Loucy (cell line): ENCODE measurements at regions not wholly inside any gene's neighbourhood (a gene's known extent, or its start where the extent isn't known, plus 50 kb on each side); places are given as distances from the start of the nearest gene placed in this dataset.

Experiments used
- H2AFZ ChIP-seq: fragments of 200-600 bp; sonication (generic); 2 replicates; pipeline ENCODE4 v1.6.0; 2016; ENCODE audit warnings: antibody characterized with exemption, mild to moderate bottlenecking, low read length, moderate library complexity
- H3F3A ChIP-seq: fragments of 200-600 bp; 2 replicates; pipeline ENCODE4 v1.6.0; 2016; ENCODE audit warnings: antibody characterized with exemption, low read depth, mild to moderate bottlenecking
- H3K27me3 ChIP-seq: fragments of 200-600 bp; sonication (generic); 2 replicates; pipeline ENCODE4 v1.6.1; 2014; ENCODE audit warnings: low read length, mild to moderate bottlenecking; ENCODE audit not compliant: insufficient read depth, poor library complexity, severe bottlenecking
- H3K36me3 ChIP-seq: fragments of 200-600 bp; sonication (generic); 2 replicates; pipeline ENCODE4 v1.6.1; 2016; ENCODE audit warnings: low read length; ENCODE audit not compliant: insufficient read depth
- H3K4me1 ChIP-seq: fragments of 200-600 bp; sonication (generic); 2 replicates; pipeline ENCODE4 v1.5.1; 2014; ENCODE audit warnings: low read length, mild to moderate bottlenecking; ENCODE audit not compliant: insufficient read depth, poor library complexity, severe bottlenecking
- H3K4me2 ChIP-seq: fragments of 200-600 bp; sonication (generic); 2 replicates; pipeline ENCODE4 v1.6.0; 2014; ENCODE audit warnings: antibody characterized with exemption, low read length, low read depth, mild to moderate bottlenecking; ENCODE audit not compliant: poor library complexity, severe bottlenecking
- H3K4me3 ChIP-seq: fragments of 200-600 bp; sonication (generic); 2 replicates; pipeline ENCODE4 v1.5.1; 2014; ENCODE audit warnings: low read length, mild to moderate bottlenecking, mixed read lengths; ENCODE audit not compliant: poor library complexity, severe bottlenecking
- H3K79me2 ChIP-seq: fragments of 200-600 bp; sonication (generic); 2 replicates; pipeline ENCODE4 v1.6.1; 2014; ENCODE audit warnings: low read length; ENCODE audit not compliant: insufficient read depth
- H3K9ac ChIP-seq: fragments of 200-600 bp; sonication (generic); 2 replicates; pipeline ENCODE4 v1.6.0; 2014; ENCODE audit warnings: mild to moderate bottlenecking, low read depth, low read length, moderate library complexity; ENCODE audit not compliant: poor library complexity, severe bottlenecking
- H3K9me2 ChIP-seq: fragments of 200-600 bp; sonication (generic); replicated peaks from 2 replicates; pipeline ENCODE4 v1.6.1; 2016; ENCODE audit warnings: low read depth, low read length, mixed read lengths
- H3K9me3 ChIP-seq: fragments of 200-600 bp; sonication (generic); 2 replicates; pipeline ENCODE4 v1.6.1; 2014; ENCODE audit warnings: mild to moderate bottlenecking, antibody characterized with exemption, low read length, low read depth; ENCODE audit not compliant: insufficient read depth
- H4K20me1 ChIP-seq: fragments of 200-600 bp; sonication (generic); 2 replicates; pipeline ENCODE4 v1.6.0; 2014; ENCODE audit warnings: antibody characterized with exemption, low read length, mild to moderate bottlenecking; ENCODE audit not compliant: insufficient read depth, poor library complexity, severe bottlenecking
- EZH2phosphoT487 ChIP-seq: fragments of 200-600 bp; IDR thresholded peaks from 2 replicates; pipeline ENCODE4 v1.6.1; 2018; ENCODE audit warnings: antibody characterized with exemption, mild to moderate bottlenecking, moderate library complexity, borderline replicate concordance
- TF ChIP-seq, protein P1 (sequence below): fragments of 200-600 bp; sonication (generic); conservative IDR thresholded peaks from 2 replicates; pipeline ENCODE4 v1.5.1; 2014; ENCODE audit warnings: mild to moderate bottlenecking, antibody characterized with exemption, low read length

DNA sequence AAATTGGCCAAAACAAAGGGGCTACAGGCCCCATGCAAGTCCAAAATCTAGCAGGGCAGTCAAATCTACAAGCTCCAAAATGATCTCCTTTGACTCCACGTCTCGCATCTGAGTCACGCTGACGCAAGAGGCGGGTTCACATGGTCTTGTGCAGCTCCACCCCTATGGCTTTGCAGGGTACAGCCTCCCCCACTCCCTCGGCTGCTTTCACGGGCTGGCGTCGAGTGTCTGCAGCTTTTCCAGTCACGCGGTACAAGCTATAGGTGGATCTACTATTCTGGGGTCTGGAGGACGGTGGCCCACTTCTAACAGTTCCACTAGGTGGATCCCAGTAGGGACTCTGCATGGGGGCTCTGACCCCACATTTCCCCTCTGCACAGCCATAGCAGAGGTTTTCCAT is 99.2 kb upstream of the KCNIP4 start:
- no peaks in the 10 kb centered on the region for H3K9me3 ChIP-seq
- H3K4me2 ChIP-seq: no peak overlapping the region
- no peaks in the 10 kb centered on the region for H3K9me2 ChIP-seq
- no peak overlapping the region for H3K9ac ChIP-seq
- no peaks in the 10 kb centered on the region for H3K36me3 ChIP-seq
- no peak for TF ChIP-seq EZH2phosphoT487
- TF ChIP-seq, protein P1, sequence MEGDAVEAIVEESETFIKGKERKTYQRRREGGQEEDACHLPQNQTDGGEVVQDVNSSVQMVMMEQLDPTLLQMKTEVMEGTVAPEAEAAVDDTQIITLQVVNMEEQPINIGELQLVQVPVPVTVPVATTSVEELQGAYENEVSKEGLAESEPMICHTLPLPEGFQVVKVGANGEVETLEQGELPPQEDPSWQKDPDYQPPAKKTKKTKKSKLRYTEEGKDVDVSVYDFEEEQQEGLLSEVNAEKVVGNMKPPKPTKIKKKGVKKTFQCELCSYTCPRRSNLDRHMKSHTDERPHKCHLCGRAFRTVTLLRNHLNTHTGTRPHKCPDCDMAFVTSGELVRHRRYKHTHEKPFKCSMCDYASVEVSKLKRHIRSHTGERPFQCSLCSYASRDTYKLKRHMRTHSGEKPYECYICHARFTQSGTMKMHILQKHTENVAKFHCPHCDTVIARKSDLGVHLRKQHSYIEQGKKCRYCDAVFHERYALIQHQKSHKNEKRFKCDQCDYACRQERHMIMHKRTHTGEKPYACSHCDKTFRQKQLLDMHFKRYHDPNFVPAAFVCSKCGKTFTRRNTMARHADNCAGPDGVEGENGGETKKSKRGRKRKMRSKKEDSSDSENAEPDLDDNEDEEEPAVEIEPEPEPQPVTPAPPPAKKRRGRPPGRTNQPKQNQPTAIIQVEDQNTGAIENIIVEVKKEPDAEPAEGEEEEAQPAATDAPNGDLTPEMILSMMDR: no peak
- no peaks in the 10 kb centered on the region for H3K79me2 ChIP-seq
- H3K4me1 ChIP-seq: no peaks in the 10 kb centered on the region
- H3F3A ChIP-seq: no peaks in the 10 kb centered on the region
- H3K27me3 ChIP-seq: no peaks in the 10 kb centered on the region
- no peak overlapping the region for H3K4me3 ChIP-seq
- H2AFZ ChIP-seq: no peak overlapping the region
- no peaks in the 10 kb centered on the region for H4K20me1 ChIP-seq

GRCh38 chr4:22045051-22045630 is 96.6 kb upstream of the KCNIP4 start:
- H4K20me1 ChIP-seq: no peaks in the 10 kb centered on the region
- TF ChIP-seq EZH2phosphoT487: no peak
- TF ChIP-seq, protein P1: no peak

DNA sequence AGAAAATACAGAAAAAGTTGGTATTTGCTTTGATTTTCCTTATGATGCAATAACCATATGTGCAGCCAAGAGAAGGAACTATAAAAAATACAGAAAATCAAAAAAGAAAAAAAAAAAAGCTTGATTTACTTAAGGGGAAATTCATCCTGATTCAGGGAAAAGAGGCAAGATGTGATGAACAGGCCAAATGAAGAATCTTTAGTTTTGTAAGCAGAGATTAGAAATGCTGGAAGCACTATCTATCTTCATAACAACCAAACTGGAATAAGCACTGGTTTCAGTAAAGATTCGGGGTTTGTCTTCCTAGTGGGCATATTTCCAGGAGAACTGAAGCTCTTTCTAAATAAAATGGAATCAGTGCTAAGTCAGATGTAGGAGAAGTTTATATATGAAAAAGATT is 82.9 kb upstream of the KCNIP4 start:
- Histone ChIP-seq H3K4me1 (no peaks in the 10 kb centered on the region), H3K4me2 (no peak overlapping the region), H3F3A (no peaks in the 10 kb centered on the region), H3K4me3 (no peak overlapping the region), H3K9me3 (no peaks in the 10 kb centered on the region), H3K36me3 (no peaks in the 10 kb centered on the region), H4K20me1 (no peaks in the 10 kb centered on the region), H3K27me3 (no peaks in the 10 kb centered on the region), H3K9ac (no peak overlapping the region), H3K79me2 (no peaks in the 10 kb centered on the region), H3K9me2 (no peaks in the 10 kb centered on the region), H2AFZ (no peak overlapping the region)
- no peak for TF ChIP-seq EZH2phosphoT487
- TF ChIP-seq, protein P1: no peak

More at GRCh38 chr4:22045051-22045630, 96.6 kb upstream of the KCNIP4 start:
- no peak overlapping the region for H3K4me2 ChIP-seq
- no peaks in the 10 kb centered on the region for H3F3A ChIP-seq
- H3K36me3 ChIP-seq: no peaks in the 10 kb centered on the region
- H3K4me3 ChIP-seq: no peak overlapping the region
- H3K4me1 ChIP-seq: no peaks in the 10 kb centered on the region
- H3K27me3 ChIP-seq: no peaks in the 10 kb centered on the region
- no peaks in the 10 kb centered on the region for H3K79me2 ChIP-seq
- H3K9me3 ChIP-seq: no peaks in the 10 kb centered on the region
- H3K9me2 ChIP-seq: no peaks in the 10 kb centered on the region
- no peak overlapping the region for H2AFZ ChIP-seq
- no peak overlapping the region for H3K9ac ChIP-seq
